ENCODE measurements at regions not wholly inside any gene's neighbourhood (a gene's known extent, or its start where the extent isn't known, plus 50 kb on each side); places are given as distances from the start of the nearest gene placed in this dataset.
"Not testable (repeated sequence)": the region's sequence is repeated elsewhere in the genome, so short reads cannot be mapped to it uniquely, and the experiment has no call there.

- no peak for DNase-seq (ENCODE audit: low spot score)
- Histone ChIP-seq H3K4me1 (replicated peaks) (no peaks in the 10 kb centered on the region), H3K4me3 (no peak overlapping the region), H3K27me3 (replicated peaks; ENCODE audit: insufficient read depth) (no peaks in the 10 kb centered on the region), H3K27ac (no peak overlapping the region), H3K36me3 (no peaks in the 10 kb centered on the region), H3K9me3 (no peaks in the 10 kb centered on the region)
- 96% methylated on average over 1 of the region's 1 CpG for WGBS
- TF ChIP-seq POLR2AphosphoS5 (IDR thresholded peaks at IDR 0.05) (no peak), POLR2A (IDR thresholded peaks at IDR 0.05) (no peak), CTCF (IDR thresholded peaks at IDR 0.05) (no peak)
- intact Hi-C loops (cut with DNase I) = no loop called here
These were observed 1189.4 kb upstream of the AUTS2 start for GRCh38 chr7:68408873-68409272.

GRCh38 chr7:68409851-68410250 is 1188.4 kb upstream of the AUTS2 start:
- no peak overlapping the region for H3K4me3 ChIP-seq
- intact Hi-C loops (cut with DNase I) = no loop called here
- no peaks in the 10 kb centered on the region for H3K9me3 ChIP-seq
- H3K36me3 ChIP-seq = no peaks in the 10 kb centered on the region
- H3K27ac ChIP-seq = no peak overlapping the region
- no peak for DNase-seq (ENCODE audit: low spot score)
- no peak for TF ChIP-seq POLR2AphosphoS5 (IDR thresholded peaks at IDR 0.05)
- TF ChIP-seq CTCF (IDR thresholded peaks at IDR 0.05) = no peak
- no peak for TF ChIP-seq POLR2A (IDR thresholded peaks at IDR 0.05)
- H3K27me3 ChIP-seq (replicated peaks; ENCODE audit: insufficient read depth) = no peaks in the 10 kb centered on the region
- no peaks in the 10 kb centered on the region for H3K4me1 ChIP-seq (replicated peaks)

GRCh38 chr7:68410693-68411092 is 1187.6 kb upstream of the AUTS2 start:
- H3K36me3 ChIP-seq; intact Hi-C loops (cut with DNase I); H3K27me3 ChIP-seq (replicated peaks; ENCODE audit: insufficient read depth); H3K4me3 ChIP-seq; H3K9me3 ChIP-seq; H3K4me1 ChIP-seq (replicated peaks); H3K27ac ChIP-seq; DNase-seq (ENCODE audit: low spot score): not testable (repeated sequence)
- WGBS = 94% methylated on average over 11 of the region's 11 CpGs

- TF ChIP-seq POLR2AphosphoS5 (IDR thresholded peaks at IDR 0.05) (no peak), POLR2A (IDR thresholded peaks at IDR 0.05) (no peak), CTCF (IDR thresholded peaks at IDR 0.05) (no peak)
These were observed 1186.5 kb upstream of the AUTS2 start for GRCh38 chr7:68411742-68412141.

GRCh38 chr7:68414631-68415425 is 1183.4 kb upstream of the AUTS2 start:
- Histone ChIP-seq H3K27ac (no peak overlapping the region), H3K27me3 (replicated peaks; ENCODE audit: insufficient read depth) (no peaks in the 10 kb centered on the region), H3K36me3 (no peaks in the 10 kb centered on the region), H3K9me3 (no peaks in the 10 kb centered on the region), H3K4me3 (no peak overlapping the region), H3K4me1 (replicated peaks) (no peaks in the 10 kb centered on the region)
- intact Hi-C loops (cut with DNase I) = no loop called here
- WGBS = 82% methylated on average over 2 of the region's 2 CpGs
- TF ChIP-seq POLR2AphosphoS5 (IDR thresholded peaks at IDR 0.05) (no peak), CTCF (IDR thresholded peaks at IDR 0.05) (no peak), POLR2A (IDR thresholded peaks at IDR 0.05) (no peak)
- no peak for DNase-seq (ENCODE audit: low spot score)

More at GRCh38 chr7:68411742-68412141, 1186.5 kb upstream of the AUTS2 start:
- no peak for DNase-seq (ENCODE audit: low spot score)
- WGBS = 61% methylated on average over 6 of the region's 6 CpGs
- H3K4me1 ChIP-seq (replicated peaks) = no peaks in the 10 kb centered on the region
- no peaks in the 10 kb centered on the region for H3K9me3 ChIP-seq
- no peaks in the 10 kb centered on the region for H3K27me3 ChIP-seq (replicated peaks; ENCODE audit: insufficient read depth)
- no peak overlapping the region for H3K4me3 ChIP-seq
- H3K36me3 ChIP-seq = no peaks in the 10 kb centered on the region
- intact Hi-C loops (cut with DNase I) = no loop called here
- H3K27ac ChIP-seq = no peak overlapping the region
